HG03378 (cell line): ENCODE measurements at regions not wholly inside any gene's neighbourhood (a gene's known extent, or its start where the extent isn't known, plus 50 kb on each side); places are given as distances from the start of the nearest gene placed in this dataset.
"Not testable (repeated sequence)": the region's sequence is repeated elsewhere in the genome, so short reads cannot be mapped to it uniquely, and the experiment has no call there.

Experiments
- ATAC-seq: cut with Tn5 transposase; IDR thresholded peaks from one replicate; pipeline ENCODE4 v1.9.1; 2021; ENCODE audit warnings: mild to moderate bottlenecking, moderate library complexity; ENCODE audit not compliant: unreplicated experiment

DNA sequence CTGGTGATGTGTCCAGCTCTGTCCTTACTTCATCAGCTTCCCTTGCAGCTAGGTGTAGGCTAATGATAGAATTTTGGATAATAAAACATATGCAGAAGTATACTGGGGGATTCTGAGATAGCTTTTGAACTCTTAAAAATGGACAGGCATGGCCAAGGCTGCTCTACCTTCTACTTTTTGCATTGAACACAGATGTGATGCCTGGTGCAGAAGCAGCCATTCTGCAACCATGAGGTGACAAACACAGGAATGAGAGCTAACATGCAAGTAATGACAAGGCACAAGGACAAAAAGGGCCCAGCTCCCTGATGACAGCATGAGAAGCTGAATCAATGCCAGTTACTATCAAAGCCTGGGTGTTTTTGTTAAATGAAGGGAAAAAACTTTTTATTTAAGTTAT, 686.5 kb upstream of the AUTS2 start:
- ATAC-seq, result no peak

GRCh38 chr7:68914006-68914405, 684.3 kb upstream of the AUTS2 start:
- ATAC-seq, result no peak

GRCh38 chr7:68917041-68917651, 681.1 kb upstream of the AUTS2 start:
- ATAC-seq, result no peak

- ATAC-seq, result no peak
These were observed 679.7 kb upstream of the AUTS2 start for GRCh38 chr7:68918621-68919020.

DNA sequence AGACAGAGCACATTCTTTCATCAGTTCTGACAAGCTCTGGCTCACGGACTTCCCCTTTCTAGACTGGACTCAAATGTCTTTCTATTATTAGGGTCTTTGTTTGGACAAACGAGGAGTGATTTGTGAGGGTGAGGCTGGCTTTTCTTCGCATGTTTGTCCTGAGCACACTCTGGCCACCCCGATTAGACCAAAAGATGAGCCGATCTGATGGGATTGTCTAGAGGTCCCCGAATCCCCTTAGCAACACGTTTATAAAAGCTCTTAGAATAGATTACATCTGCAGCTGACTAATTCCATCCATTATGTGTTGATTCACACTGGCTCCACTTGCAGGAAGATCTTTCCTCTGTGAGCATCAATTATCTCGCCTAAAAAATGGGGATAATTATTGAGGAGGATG, 675.4 kb upstream of the AUTS2 start:
- no peak for ATAC-seq

GRCh38 chr7:68925241-68925640, 673.0 kb upstream of the AUTS2 start:
- ATAC-seq, result no peak

- no peak for ATAC-seq
These were observed 668.5 kb upstream of the AUTS2 start for GRCh38 chr7:68929781-68930261.

- ATAC-seq, result no peak
These were observed 661.7 kb upstream of the AUTS2 start for GRCh38 chr7:68936471-68937035.

GRCh38 chr7:68938151-68938550, 660.1 kb upstream of the AUTS2 start:
- ATAC-seq, result no peak

GRCh38 chr7:68943786-68944185, 654.5 kb upstream of the AUTS2 start:
- no peak for ATAC-seq

- ATAC-seq, result no peak
These were observed 642.6 kb upstream of the AUTS2 start for GRCh38 chr7:68955656-68956055.

DNA sequence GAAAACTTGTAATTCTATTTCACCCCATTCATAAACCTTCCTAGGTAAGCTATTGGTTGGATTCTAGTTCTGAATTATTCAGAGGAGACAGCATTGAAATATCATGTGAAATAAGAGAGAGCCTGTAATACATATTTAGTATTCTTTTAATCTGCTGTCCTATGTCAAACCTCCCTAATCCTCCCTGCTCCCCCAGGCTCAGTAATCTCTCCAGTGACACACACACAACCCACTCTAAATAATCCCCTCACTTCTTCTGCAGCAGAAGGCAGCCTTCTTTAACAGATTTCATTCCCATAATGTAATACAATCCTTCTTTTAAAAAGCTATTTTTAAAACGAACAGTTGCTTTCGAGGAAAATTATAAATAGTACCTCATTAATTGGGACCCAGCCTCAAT, 639.7 kb upstream of the AUTS2 start:
- ATAC-seq, result no peak

GRCh38 chr7:68963552-68963951, 634.7 kb upstream of the AUTS2 start:
- no peak for ATAC-seq

GRCh38 chr7:68964060-68964459, 634.2 kb upstream of the AUTS2 start:
- no peak for ATAC-seq

DNA sequence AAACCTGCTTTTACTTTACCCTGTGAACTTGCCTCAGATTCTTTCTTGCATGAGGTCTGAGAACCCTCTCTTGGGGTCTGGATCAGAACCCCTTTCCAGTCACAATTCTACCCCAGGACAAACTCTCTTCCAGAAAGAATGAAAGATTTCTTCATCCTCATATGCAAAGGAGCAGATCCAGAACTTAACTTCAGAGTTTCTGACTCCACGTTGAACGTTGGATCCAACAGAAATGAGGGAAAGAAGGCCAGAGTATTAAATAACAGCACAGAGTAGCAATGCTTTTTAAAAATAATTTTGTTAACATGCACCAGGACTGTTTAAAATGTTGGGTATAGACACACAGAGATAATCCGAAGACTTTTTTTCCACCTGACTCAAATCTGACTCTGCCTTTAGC, 632.9 kb upstream of the AUTS2 start:
- ATAC-seq, result no peak

- no peak for ATAC-seq
These were observed 630.7 kb upstream of the AUTS2 start for GRCh38 chr7:68967598-68967997.

DNA sequence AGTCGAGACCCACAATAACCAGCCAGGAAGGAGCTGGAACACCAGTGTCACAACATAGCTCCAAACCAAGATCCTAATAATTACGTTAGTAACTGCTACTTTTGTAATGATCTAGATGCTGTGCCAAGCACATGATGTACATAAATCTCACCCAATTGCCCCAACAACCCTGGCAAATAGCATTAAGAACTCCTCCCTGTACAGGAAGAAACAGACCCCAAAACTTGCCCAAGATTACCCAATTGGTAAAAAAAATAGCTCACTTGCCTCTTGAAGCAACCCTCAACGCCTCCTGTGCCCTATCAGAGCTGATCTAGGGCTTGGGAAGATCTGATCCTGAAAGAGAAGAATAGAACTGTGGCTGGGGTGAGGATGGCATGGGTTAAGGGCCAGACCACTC, 628.7 kb upstream of the AUTS2 start:
- no peak for ATAC-seq

DNA sequence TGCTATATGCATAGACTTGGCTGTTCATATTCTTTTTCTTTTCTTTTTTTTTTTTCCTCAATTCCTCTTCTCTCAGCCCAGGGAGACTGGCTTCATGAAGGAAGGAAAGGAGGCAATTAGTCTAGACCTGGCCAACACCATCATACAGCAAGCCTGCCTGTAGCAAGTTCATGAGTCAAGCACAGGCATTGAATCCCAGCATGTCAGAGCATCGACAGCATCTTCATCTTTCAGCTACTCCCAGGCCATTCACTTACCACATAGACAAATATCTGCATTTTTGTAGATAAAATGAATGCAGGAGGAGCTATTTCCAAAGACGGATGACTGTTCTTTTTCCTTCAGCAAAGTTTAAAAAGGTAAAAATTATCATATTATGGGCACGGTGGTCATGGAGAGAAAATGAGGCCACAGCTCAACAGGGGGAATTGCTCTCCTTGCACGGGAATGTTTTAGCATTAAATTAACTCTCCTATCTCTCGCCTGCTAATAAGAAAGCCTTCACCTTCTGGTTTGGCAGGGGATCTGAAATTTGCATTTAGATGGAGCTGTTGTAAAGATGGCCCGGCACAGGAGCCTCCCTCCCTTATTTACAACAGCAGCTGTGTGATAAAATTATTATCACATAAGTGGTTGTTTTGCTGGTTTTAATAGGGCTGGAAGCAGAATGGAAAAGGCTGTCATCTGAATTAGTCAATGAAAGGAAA, 626.5 kb upstream of the AUTS2 start:
- ATAC-seq, result no peak

GRCh38 chr7:68977385-68978055, 620.8 kb upstream of the AUTS2 start:
- no peak for ATAC-seq

DNA sequence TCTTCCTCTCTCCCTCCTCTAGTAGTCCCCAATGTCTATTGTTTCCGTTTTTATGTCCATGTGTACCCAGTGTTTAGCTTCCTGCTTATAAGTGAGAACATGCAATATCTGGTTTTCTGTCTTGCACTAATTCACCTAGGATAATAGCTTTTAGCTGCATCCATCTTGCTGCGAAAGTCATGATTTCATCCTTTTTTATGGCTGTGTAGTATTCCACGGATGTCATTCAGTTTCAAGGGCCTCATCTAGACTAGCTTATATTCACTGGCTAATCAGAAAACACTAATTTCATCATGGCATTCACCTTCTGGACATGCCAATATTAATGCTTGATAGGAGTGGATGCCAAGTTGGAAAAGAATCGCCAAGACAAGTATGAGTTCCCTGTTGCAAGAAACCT, 619.6 kb upstream of the AUTS2 start:
- no peak for ATAC-seq

GRCh38 chr7:68980011-68980410, 618.3 kb upstream of the AUTS2 start:
- no peak for ATAC-seq

- not testable (repeated sequence) for ATAC-seq
These were observed 617.8 kb upstream of the AUTS2 start for GRCh38 chr7:68980432-68980831.
